Neutrophil (primary cell): ENCODE measurements at regions not wholly inside any gene's neighbourhood (a gene's known extent, or its start where the extent isn't known, plus 50 kb on each side); places are given as distances from the start of the nearest gene placed in this dataset.

Source experiments
- H3K27ac ChIP-seq: fragments of 200-600 bp; sonication (generic); 2 replicates; pipeline ENCODE4 v1.5.1; 2016; ENCODE audit warnings: mild to moderate bottlenecking, moderate library complexity
- H3K27me3 ChIP-seq: fragments of 200-600 bp; sonication (generic); 2 replicates; pipeline ENCODE4 v1.6.0; 2016; ENCODE audit warnings: mild to moderate bottlenecking
- H3K36me3 ChIP-seq: fragments of 200-600 bp; sonication (generic); 2 replicates; pipeline ENCODE4 v1.5.1; 2017
- H3K4me1 ChIP-seq, 2 experiments: fragments of 200-600 bp in 1 of 2; sonication (generic) in 1 of 2; 1 replicate in 1 of 2; 2 replicates in 1 of 2; pipeline versions ENCODE4 v1.5.1 to v1.6.1; 2013 to 2016; ENCODE audit warnings: low read depth in 1 of 2, low read length in 1 of 2, mild to moderate bottlenecking in 1 of 2, moderate library complexity in 1 of 2; ENCODE audit not compliant: control insufficient read depth in 1 of 2, insufficient read depth in 1 of 2
- H3K4me3 ChIP-seq, 2 experiments: fragments of 200-600 bp in 1 of 2; sonication (generic) in 1 of 2; 1 replicate in 1 of 2; 2 replicates in 1 of 2; pipeline ENCODE4 v1.5.1; 2013 to 2016; ENCODE audit warnings: low read depth in 1 of 2, low read length in 1 of 2, mild to moderate bottlenecking in 1 of 2, moderate library complexity in 1 of 2
- H3K9me3 ChIP-seq: fragments of 200-600 bp; sonication (generic); 2 replicates; pipeline ENCODE4 v1.5.1; 2016
- CTCF ChIP-seq: fragments of 200-600 bp; sonication (generic); IDR thresholded peaks from 2 replicates; pipeline ENCODE4 v1.5.1; 2016; ENCODE audit warnings: antibody characterized with exemption

GRCh38 chr2:18406219-18406618 is 154.2 kb downstream of the RDH14 start:
- no peaks in the 10 kb centered on the region for H3K36me3 ChIP-seq
- no peak overlapping the region for H3K4me3 ChIP-seq
- H3K4me1 ChIP-seq: no peaks in the 10 kb centered on the region
- H3K9me3 ChIP-seq: no peaks in the 10 kb centered on the region
- TF ChIP-seq CTCF: no peak
- H3K27me3 ChIP-seq: peaks cover under 1% of the 10 kb centered on the region
- H3K27ac ChIP-seq: no peak overlapping the region

- Histone ChIP-seq H3K4me1 (no peaks in the 10 kb centered on the region), H3K36me3 (no peaks in the 10 kb centered on the region), H3K27ac (no peak overlapping the region), H3K9me3 (no peaks in the 10 kb centered on the region), H3K4me3 (no peak overlapping the region), H3K27me3 (no peaks in the 10 kb centered on the region)
- no peak for TF ChIP-seq CTCF
Observed at GRCh38 chr2:18404708-18405107, 155.7 kb downstream of the RDH14 start.

- no peaks in the 10 kb centered on the region for H3K9me3 ChIP-seq
- H3K36me3 ChIP-seq: no peaks in the 10 kb centered on the region
- no peaks in the 10 kb centered on the region for H3K27me3 ChIP-seq
- no peak for TF ChIP-seq CTCF
- H3K4me1 ChIP-seq: no peaks in the 10 kb centered on the region
- no peak overlapping the region for H3K27ac ChIP-seq
- H3K4me3 ChIP-seq: no peak overlapping the region
Observed at GRCh38 chr2:18403921-18404522, 156.4 kb downstream of the RDH14 start.

GRCh38 chr2:18402831-18403230 is 157.6 kb downstream of the RDH14 start:
- H3K9me3 ChIP-seq: no peaks in the 10 kb centered on the region
- no peak overlapping the region for H3K4me3 ChIP-seq
- no peak for TF ChIP-seq CTCF
- no peaks in the 10 kb centered on the region for H3K36me3 ChIP-seq
- no peaks in the 10 kb centered on the region for H3K27me3 ChIP-seq
- no peak overlapping the region for H3K27ac ChIP-seq
- no peaks in the 10 kb centered on the region for H3K4me1 ChIP-seq

GRCh38 chr2:18401471-18401870 is 159.0 kb downstream of the RDH14 start:
- TF ChIP-seq CTCF: no peak
- no peaks in the 10 kb centered on the region for H3K4me1 ChIP-seq
- H3K27ac ChIP-seq: no peak overlapping the region
- no peaks in the 10 kb centered on the region for H3K27me3 ChIP-seq
- no peak overlapping the region for H3K4me3 ChIP-seq
- no peaks in the 10 kb centered on the region for H3K9me3 ChIP-seq
- H3K36me3 ChIP-seq: no peaks in the 10 kb centered on the region

- H3K4me3 ChIP-seq: no peak overlapping the region
- no peaks in the 10 kb centered on the region for H3K36me3 ChIP-seq
- no peak for TF ChIP-seq CTCF
- H3K4me1 ChIP-seq: no peaks in the 10 kb centered on the region
- H3K27me3 ChIP-seq: no peaks in the 10 kb centered on the region
- H3K27ac ChIP-seq: no peak overlapping the region
- H3K9me3 ChIP-seq: no peaks in the 10 kb centered on the region
Observed at GRCh38 chr2:18399601-18400000, 160.9 kb downstream of the RDH14 start.
